ENCODE measurements at regions not wholly inside any gene's neighbourhood (a gene's known extent, or its start where the extent isn't known, plus 50 kb on each side); places are given as distances from the start of the nearest gene placed in this dataset.
"Not testable (repeated sequence)": the region's sequence is repeated elsewhere in the genome, so short reads cannot be mapped to it uniquely, and the experiment has no call there.

DNA sequence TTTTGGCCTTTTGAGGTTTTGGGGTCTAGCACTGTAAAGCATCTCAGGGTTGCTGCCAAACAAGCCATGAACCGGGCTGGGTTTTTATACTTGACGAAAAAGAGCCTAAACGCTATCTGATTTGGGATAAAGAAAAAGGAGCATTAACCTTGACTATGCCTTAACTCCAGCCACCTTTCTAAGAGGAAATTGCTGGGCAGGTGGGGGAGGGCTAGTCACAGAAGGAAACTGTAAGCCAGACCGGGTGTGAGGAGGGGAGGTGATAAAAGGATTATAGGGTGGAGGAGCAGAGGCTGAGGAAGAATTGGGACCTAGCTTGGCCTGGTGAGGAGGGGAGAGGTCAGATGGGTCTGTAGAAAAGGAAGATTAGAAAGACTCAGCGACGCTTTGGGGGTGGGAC is 335.2 kb upstream of the HTR1E start:
- not testable (repeated sequence) for DNase-seq

DNA sequence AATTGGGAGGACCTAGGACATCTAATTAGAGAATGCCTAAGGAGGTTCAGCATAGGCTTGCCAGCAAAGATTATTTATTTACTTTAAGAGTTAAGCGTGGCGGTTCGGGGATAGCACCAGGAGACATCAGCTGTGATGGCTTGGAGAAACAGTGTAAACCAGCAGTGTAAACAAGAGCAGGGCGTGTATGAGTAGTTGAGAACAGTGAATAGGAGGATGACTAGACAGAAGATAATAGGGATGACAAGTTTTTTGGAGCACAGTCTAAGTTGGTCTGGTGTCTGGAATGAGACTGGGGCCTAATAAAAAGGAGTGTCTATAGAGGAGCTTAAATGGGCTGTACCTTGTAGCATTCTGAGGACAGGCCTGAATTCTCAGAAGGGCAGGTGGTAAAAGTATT is 338.4 kb upstream of the HTR1E start:
- DNase-seq = not testable (repeated sequence)

DNA sequence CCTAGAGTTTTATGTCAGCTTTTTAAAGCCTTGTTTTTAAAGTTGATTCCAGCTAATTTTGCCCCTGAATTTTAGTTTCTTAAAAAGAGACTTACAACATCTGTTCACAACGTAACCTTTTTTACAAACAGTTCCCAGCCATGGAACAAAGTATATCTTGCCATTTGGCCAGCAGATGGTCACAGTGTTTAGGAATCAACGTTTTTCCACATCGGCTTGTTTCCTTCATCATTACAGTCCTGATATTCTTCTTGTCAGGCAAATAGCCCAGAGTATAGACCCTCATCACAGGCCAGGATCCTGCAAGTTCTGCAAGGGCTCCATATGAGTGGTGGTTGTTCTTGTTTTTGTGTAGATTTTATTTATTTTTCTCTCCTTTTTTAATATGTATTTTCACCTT is 341.7 kb upstream of the HTR1E start:
- no peak for DNase-seq

DNA sequence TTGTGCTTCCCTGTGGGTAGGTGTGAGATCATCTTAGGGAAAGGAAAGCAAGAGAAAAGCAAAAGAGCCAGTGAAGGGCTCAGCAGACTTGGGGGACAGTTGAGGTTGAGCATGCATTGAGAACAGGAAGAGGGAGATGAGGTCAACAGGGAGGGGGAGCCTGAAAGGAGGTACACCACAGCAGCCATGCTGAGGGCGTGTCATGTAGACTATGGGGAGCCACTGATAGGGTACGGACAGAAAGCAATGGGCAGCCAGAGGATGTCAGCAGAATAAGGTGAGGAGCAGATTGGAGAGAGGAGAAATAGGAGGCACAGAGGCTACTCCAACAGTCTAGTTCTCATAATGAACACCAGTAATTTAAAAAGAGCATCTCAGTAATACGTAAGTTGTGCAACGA is 351.1 kb upstream of the HTR1E start:
- DNase-seq = no peak

DNA sequence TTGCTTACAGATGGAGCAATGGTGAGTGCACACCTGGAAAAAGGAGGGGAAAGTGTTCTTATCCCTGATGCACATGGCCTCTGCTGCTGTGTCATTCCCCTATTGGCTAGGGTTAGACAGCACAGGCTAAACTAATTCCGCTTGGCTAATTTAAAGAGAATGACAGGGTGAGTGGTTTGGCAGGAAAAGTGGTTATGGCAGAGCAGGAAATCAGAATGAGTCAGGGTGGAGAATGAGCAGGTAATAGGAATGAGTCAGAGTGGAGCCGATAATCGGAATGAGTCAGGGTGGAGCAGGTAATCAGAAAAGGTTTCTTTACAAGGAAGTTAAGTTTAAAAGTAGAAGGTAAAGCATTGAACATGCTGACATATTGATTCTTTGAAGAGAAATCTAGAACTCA is 355.5 kb upstream of the HTR1E start:
- DNase-seq = no peak

DNA sequence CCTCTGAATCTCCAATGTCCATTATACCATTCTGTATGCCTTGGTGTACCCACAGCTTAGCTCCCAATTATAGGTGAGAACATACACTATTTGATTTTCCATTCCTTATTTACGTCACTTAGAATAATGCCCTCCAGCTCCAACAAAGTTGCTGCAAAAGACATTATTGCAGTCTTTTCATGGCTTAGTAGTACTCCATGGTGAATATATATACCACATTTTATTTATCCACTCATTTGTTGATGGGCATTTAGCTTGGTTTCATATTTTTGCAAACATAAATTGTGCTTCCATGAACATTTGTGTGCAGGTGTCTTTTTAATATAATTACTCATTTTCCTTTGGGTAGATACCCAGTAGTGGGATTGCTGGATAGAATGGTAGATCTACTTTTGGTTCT is 374.1 kb upstream of the HTR1E start:
- DNase-seq = no peak

DNA sequence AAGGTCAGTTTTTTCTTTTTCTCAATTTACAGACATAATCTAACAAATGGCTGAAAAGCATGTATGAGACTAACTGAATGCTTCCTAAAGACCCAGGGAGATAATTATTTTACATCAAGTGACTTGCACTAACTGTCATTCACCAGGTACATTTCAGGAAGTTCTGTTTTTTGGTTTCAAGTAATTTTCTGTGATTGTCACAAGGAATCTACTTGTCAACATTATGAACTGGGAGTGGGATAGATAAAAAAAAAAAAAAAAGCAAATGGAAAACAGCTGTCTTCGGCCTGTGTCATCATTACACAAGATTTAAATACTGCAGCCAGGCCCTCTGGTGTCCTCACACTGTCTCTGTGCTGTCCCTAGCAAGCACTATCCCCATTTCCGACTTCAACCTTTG is 379.0 kb upstream of the HTR1E start:
- no peak for DNase-seq

DNA sequence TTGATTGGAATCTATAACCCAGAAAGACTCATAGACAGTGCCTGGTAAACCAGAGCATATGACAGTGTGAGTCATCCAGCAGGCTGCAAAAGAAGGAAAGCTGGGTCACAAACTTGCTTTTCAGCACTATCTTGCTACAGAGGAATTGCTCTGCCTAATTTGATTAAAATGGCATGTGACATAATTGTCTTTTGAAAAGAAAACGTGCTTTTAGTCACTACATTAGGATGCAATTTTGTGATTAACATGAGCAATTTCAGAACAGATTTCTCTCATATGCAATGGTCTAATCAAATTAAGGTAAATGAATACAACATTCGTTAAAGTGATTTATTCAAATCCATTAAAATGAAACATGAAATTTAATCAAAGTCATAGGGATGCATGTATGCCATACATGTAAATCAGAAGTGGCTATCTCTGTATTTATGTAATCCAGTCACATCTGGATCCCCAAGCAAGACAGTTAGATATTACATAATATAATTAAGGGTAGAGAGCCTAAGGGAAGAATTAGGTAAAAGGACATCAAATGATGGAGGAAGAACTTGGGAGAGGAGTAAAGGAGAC is 400.0 kb upstream of the HTR1E start:
- no peak for DNase-seq

DNA sequence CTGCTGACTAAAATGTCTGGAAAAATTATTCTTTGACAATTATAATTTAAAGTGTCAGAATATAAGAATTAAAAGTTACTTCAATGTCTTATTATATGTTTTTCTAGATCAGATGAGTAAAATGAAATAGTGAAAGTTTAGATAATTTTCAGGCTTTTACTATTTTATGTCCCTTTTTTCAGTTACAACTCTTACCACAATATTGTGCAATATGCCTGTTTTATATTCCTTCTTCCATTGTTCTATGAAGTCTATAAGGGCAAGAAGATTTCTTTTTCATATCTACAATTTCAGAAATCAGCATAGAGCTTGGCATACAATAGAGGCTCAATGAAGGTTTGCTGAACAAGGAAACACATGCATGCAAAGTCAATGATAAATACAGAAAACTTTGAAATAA is 401.2 kb upstream of the HTR1E start:
- no peak for DNase-seq

DNA sequence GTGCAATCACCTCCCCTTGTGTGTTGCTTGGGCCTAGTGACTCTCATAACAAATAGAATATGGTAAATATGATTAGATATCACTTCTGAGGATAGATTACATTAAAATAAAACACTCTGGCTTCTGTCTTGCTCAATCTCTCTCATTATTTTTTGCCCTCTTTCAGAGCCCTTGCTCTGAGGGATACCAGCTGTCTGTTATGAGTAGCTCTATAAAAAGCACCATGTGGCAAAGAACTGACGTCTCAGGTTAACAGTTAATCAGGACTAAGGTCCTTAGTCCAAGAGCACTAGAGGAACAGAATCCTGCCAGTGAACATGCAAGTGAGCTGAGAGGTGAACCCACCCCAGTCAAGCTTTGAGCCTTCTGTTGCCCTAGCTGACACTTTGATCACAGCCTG is 402.2 kb upstream of the HTR1E start:
- DNase-seq = no peak

DNA sequence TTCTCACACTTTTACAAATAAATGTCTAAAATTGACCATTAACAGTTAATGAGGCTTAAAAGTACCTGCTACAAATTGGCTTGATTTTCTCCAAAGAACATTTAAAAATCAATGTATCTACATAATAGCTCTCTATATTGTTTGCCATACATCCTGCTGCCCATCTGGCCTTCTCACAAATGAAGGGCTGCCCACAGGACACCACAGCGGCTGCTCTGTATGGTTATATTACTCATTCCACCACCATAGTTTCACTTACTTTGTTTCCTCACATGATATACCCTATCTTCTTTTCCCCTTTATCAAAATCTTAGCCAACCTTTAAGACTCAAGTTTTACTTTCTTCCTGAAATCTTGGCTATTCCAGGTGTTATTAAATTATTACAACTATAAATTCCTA is 407.7 kb upstream of the HTR1E start:
- DNase-seq = no peak

DNA sequence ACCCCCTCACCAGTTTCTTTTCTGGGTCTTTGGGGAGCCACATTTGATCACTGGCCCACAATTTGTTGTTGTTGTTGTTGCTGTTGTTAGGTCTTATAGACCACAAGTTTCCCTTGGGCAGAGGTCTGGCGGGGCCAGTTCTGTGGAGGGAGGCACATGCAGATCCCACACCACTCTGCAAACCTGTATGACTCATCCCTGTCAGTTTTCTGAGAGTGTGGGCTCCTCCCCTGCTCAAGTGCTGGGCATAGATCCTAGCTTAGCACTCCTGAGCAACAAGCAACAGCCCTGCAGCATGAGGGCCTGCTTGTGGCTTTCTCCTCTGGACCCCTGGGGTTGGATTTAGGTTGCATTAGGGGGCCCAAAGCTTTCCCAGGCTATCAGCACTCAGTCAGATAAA is 411.1 kb upstream of the HTR1E start:
- no peak for DNase-seq

DNA sequence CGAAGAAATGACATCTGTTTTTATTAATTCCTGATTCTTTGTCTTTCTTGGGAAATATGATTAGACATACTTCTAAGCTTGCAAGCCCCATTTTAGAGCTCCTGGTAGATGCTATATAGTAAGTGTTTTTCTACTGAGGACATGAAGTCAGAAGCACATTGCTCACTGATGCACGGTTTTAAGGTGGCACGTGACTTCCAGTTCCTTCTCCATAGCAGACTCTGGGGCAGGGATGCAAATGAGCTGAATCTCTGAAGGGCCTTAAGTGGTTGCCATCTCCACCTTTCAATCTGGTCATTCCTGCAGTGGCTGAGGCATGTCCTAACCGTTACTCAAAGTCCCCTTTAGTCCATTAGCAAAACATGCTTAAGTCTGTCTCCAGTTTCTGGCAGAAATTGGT is 421.2 kb upstream of the HTR1E start:
- DNase-seq = no peak

DNA sequence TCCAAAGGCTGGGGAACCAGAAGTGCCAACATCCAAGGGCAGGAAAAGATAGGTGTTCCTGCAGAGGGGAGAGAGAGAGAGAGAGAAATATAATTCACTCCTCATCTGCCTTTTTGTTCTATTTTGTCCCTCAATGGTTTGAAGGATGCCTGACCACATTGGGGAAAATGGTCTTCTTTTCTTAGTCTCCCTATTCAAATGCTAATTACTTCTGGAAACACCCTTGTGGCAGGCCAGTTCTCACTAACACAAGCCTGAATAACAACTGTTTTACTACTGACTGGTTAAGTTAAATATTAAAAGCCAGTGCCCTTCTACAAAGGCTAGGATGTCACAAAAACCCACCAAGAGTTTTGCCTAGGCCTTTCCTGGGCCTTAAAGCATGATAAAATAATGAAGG is 425.4 kb upstream of the HTR1E start:
- DNase-seq = no peak

DNA sequence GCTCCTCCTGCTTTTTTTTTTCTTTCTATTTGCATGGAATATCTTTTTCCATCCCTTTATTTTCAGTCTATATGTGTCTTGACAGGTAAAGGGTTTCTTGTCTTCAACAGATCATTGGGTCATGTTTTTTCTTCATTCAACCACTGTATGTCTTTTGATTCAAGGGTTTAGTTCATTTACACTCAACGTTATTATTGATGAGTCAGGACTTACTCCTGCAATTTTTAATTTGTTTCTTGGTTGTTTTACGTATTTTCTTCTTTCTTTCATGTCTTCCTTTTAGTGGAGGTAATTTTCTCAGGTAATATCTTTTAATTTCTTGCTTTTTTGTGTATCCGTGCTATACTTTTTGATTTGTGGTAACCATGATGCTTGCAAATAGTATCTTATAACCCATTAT is 429.1 kb upstream of the HTR1E start:
- no peak for DNase-seq

DNA sequence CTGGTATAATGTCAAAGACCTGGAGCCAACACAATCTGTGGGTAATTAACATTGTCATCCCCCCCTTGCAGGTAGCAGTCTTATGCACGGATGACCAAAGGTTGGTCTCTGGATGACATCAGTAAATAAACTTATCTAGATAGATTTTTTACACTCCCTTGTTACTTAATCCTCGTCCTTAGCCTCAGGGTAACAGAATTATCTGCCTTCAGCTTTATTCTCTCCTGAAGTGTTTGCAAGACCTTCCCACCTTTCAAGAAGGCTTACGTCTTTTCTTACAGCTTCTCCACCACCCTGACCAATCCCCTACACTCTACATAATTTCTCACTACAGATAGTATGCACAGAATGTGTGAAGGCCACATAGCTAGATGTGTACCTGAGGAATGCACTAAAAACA is 434.8 kb upstream of the HTR1E start:
- no peak for DNase-seq

DNA sequence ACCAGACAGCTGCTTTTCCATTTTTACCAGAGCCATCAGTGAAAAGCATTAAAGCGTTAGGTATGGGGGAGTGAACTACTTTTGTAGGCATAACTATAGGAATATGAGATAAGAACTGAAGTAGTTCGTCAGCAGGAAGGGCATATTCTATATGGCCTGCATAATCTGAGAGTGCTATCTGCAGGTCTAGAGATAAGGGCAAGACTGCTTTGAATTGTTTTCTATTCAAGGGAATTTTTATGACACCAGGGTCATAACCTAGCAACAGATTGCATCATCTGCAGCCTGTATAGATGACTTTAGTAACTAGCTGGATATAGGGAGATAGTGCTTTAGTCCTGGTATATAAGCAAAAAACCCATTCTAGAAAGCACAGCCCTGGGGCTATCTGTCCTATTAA is 437.3 kb upstream of the HTR1E start:
- no peak for DNase-seq

DNA sequence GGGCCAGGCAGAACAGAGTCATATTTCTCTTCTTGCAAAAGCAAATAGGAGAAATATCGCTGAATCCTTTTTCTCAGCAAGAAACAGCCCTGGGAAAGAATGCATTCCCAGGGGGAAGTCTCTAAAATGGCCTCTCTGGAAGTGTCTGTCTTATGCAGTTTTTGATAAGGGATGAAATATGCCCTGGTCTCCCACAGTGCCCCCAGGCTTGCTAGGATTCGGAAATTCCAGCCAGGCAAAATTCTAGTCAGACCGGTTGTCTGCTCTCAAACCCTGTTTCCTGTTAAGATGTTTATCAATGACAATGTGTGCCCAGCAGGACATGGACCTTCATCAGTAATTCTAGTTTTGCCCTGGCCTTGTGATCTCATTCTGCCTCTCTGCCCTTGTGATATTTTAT is 448.3 kb upstream of the HTR1E start:
- DNase-seq = not testable (repeated sequence)

DNA sequence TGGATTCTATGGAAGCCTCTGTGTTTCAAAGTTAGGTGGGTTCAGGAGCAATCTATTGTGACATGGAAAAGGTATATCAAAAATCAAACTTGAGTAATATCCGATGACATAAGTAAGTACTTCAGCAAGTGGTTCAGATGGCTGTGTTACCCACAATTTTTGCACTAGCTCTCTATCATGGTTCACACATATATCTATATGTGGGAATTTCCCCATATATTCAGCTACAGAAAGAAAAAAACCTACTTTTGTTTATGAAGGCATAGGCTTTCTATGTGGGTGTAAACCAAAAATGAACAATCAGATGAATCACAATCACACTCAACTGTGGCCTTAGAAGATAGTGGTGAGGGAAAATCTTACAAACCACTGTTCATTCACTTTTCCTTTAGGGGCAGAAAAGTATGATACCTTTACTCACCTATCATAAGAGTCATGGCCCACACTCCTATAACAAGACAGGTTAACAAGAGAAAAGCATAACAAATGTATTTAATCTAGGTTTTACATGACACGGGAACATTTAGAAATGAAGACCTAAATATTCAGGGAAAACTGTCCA is 449.6 kb upstream of the HTR1E start:
- DNase-seq = no peak

DNA sequence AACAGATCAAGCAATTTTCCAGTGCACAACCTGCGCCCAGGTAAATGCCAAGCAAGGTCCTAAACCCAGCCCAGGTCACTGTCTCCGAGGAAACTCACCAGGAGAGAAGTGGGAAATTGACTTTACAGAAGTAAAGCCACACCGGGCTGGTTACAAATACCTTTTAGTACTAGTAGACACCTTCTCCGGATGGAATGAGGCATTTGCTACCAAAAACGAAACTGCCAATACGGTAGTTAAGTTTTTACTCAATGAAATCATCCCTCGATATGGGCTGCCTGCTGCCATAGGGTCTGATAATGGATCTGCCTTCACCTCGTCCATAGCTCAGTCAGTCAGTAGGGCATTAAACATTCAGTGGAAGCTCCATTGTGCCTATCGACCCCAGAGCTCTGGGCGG is 459.0 kb upstream of the HTR1E start:
- not testable (repeated sequence) for DNase-seq

DNA sequence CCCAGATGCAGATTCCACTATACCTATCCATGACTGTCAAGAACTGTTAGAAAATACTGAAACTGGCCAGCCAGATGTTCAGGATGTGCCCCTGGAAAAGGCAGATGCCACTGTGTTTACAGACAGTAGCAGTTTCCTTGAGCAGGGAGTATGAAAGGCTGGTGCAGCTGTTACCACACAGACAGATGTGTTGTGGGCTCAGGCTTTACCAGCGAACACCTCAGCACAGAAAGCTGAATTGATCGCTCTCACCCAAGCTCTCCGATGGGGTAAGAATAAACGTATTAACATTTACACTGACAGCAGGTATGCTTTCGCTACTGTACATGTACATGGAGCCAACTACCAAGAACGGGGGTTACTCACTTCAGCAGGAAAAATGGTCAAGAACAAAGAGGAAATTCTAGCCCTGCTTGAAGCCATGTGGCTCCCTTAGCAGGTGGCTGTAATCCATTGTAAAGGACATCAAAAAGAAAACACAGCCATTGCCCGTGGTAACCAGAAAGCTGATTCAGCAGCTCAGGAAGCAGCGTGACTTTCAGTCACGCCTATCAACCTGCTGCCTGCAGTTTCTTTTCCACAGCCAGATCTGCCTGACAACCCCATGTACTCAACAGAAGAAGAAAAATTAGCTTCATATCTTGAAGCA is 459.7 kb upstream of the HTR1E start:
- no peak for DNase-seq

DNA sequence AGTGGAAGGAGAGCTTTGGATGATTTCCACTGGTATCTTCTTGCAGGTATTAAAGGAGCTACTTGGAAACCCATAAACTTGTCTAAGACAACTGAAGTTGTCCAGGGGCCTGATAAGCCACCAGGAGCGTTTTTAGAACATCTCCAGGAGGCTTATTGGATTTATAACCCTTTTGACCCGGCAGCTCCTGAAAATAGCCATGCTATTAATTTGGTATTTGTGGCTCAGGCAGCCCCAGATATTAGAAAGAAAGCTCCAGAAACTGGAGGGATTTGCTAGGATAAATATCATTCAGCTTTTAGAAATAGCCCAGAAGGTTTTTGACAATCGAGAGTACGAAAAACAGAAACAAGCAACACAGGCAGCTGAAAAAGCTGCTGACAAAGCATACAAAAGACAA is 461.0 kb upstream of the HTR1E start:
- no peak for DNase-seq

DNA sequence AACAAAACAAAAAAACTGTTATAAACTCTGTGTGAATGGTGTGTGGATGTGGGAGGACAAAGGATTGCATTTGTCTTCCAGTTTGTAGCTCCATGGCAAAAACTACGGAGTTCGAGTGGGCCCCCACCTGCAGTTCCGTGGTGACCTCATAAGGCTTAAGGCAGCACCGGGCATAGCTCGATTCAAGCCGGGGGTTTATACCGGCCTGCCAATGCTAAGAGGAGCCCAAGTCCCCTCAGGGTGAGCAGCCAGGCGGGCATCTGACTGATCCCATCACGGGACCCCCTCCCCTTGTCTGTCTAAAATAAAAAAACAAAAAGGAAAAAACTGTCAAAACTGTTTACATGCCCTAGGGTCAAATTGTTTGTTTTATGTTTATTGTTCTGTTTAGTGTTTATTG is 463.2 kb upstream of the HTR1E start:
- DNase-seq = no peak

DNA sequence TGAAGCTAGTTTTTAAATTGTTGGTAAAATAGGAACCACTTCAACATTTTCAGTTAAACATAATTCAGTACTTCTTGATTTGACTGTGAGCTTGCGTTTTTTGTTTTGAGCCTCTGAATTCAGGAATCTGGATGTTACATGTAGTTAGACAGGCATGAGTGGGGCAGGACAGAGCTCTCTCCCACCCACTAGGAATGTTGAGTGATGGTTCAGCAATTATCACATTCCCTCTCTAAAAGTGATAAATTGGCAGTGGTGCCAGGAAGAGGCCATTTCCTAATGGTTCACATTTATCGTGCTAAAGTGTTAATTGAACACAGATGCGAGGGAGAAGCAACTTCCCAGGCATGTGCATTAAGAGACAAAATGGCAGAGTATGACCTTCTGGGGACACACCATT is 465.5 kb upstream of the HTR1E start:
- no peak for DNase-seq

DNA sequence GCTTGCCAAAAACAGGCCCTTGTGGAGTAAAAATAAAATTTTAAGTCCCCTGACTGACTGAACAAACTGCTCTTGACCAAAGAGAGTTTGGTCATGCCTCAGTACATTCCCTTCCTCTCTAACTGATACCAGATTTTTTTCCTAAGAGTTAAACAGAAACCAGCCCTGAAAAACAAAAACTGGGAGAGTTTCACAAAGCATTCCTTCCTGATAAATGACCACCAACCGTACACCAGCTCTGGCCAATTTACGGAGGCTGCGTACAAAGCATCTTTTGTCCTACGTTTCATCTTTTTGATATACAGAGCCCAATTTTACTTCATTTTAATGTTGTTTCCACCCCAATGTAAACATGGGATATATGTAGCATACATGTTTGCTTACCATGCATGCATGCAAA is 477.4 kb upstream of the HTR1E start:
- DNase-seq = no peak

Measured in EL (cell line).